ENCODE measurements at regions not wholly inside any gene's neighbourhood (a gene's known extent, or its start where the extent isn't known, plus 50 kb on each side); places are given as distances from the start of the nearest gene placed in this dataset.
A peak's percentile ranks its signal among the peaks of the same experiment; 100 is the strongest.
"Not testable (repeated sequence)": the region's sequence is repeated elsewhere in the genome, so short reads cannot be mapped to it uniquely, and the experiment has no call there.

- no peak for DNase-seq (ENCODE audit: low spot score)
Measured at GRCh38 chr3:59254433-59254832, 204.6 kb upstream of the CFAP20DC start.

DNA sequence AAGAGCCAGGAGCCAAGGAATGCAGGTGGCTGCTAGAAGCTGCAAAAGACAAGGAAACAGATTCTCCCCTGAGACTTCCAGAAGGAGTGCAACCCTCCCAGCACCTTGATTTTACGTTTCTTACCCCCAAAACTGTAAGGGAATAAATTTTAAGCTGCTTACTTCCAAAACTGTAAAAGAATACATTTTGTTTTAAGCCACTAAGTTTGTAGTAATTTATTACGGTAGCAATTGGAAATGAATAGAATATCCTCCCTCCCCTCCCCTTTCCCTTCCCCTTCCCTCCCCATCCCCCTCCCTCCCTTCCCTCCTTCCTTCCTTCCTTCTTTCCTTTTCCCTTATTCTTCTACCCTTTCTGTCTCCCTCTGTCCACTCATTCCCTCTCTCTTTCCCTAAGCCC, 203.7 kb upstream of the CFAP20DC start:
- no peak for DNase-seq (ENCODE audit: low spot score)

DNA sequence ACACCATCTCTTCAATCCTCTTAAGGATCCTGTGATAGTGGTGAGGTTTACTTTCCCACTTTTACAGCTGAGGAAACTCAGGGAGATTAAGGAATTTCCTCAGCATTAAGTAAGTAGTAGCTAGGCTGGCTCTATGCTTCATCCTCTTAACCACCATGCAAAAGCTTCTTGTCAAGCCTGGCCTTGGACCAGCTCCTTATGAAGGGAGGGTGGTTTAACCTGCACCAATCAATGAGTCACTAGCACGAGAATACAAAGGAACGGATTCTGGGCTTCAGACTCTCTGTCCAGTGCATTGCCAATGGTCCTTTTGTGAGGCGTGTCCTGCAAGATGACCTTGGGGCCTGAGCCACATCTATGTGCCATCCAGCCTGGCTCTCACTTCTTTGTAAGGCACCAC, 202.0 kb upstream of the CFAP20DC start:
- DNase-seq (ENCODE audit: low spot score): no peak

DNA sequence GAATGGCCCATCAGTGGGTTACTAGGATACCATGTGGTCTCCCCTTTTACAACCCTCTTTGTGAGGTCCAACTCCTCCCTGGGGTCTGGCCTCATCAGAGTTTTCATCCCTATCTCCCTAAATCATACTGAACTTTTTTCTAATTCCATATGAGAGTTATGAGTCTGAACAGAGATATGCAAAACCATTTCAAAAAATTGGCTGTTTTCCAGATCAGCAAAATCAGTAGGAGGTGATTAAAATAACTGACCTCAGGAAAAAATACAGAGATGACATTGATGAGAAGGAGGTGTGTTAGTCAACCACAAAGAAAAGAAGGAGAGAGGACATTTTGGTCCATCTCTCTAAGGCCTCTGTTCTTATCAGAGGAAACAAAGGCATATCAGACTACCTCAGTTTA, 200.8 kb upstream of the CFAP20DC start:
- DNase-seq (ENCODE audit: low spot score): no peak

DNA sequence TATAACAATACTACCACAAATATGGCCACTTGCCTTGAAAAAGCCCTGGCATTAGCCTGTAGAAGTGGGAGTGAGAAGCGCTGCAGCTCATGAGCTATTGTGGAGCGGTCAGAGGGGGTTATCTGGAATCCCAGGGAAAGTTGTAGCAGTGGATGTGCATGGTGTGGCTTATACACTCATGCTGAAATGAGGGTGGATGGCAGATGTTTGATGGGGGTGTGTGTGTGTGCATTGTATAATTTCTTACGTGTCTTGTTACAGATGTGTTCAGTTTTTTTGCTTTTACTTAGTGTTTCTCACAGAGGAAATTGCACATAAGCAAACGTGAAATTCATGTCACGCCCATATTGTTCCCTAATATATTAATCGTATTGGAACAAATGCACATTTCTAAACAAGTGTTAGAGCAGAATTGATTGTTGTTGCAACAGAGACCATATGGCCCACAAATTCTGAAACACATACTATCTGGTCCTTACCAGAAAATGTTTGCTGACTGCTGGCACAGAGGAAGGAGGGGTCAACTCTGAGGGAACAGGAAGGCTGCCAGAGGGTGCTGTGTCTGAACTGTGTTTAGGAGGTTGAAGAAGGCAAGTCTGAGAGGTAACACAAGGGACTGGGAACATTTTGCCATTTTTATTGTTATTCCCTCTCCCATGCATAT, 200.0 kb upstream of the CFAP20DC start:
- no peak for DNase-seq (ENCODE audit: low spot score)

DNA sequence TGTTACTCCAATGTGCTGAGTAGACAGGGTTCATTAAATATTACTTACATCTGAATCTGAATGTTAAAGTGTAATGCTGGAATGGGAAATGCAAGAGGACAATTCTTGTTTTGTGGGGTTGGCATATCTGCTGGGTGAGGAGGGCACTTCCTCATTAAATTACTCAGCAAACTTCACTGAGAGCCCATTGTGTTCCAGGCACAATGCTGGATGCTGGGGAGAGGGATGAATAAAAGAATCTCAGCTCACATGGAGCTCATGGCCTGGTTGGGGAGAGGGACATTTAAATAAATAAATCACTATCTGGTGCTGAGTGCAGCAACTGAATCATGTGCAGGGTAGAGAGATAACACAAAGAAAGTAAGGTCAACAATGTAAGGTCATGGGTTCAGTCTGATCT, 199.2 kb upstream of the CFAP20DC start:
- no peak for DNase-seq (ENCODE audit: low spot score)

DNA sequence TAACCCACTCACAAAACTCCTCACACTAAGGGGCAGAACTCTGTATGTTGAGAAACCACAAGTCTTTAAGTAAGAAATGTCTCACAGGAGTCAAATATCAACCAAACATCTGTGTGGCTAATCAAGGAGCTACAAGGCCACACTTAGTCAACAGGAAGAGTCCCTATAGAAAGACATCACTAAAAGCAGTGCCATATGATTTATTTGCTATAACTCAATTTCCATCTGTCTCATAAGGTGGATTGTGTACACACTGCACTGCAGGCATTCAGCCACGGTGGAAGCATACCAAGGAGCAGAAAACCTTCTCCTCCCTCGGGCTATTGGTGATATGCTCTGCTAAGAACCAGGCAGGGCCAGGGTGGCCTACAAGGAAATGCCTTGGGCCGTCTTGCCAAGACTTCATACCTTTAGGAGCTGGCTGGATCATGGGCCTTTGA, 197.6 kb upstream of the CFAP20DC start:
- no peak for DNase-seq (ENCODE audit: low spot score)

DNA sequence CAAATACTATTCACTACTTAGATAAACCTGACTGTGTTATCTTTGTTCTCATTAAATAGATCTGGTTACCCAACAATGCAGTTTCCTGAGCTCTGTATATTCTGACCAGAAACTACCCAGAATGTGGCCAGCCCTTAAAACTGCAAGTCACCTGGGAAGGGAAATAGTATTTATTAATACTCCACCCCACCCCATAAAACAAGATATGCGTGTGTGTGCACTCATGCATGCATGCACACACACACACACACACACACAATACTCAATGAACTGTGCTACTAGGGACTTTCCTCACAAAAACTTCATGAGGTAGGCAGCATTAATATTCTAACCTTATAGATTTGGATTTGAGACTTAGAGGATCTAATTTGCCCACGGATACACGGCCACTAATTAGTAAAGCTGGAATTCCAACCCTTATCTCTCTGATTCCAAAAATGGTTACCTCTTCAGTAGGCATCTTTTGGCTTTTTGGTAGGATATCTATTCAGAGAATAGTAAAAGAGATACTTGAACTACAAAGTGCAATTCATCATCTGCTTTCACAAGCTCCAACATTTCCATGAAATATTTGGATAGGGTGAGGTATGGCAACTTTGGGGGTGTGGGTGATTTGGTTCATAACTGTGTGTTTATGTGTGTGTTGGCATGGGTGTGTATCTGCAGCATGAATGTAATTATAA, 197.0 kb upstream of the CFAP20DC start:
- no peak for DNase-seq (ENCODE audit: low spot score)

GRCh38 chr3:59245859-59246501, 196.2 kb upstream of the CFAP20DC start:
- no peak for DNase-seq (ENCODE audit: low spot score)

- DNase-seq (ENCODE audit: low spot score): no peak
Measured at GRCh38 chr3:59245300-59245858, 195.6 kb upstream of the CFAP20DC start.

GRCh38 chr3:59244343-59244742, 194.5 kb upstream of the CFAP20DC start:
- no peak for DNase-seq (ENCODE audit: low spot score)

DNA sequence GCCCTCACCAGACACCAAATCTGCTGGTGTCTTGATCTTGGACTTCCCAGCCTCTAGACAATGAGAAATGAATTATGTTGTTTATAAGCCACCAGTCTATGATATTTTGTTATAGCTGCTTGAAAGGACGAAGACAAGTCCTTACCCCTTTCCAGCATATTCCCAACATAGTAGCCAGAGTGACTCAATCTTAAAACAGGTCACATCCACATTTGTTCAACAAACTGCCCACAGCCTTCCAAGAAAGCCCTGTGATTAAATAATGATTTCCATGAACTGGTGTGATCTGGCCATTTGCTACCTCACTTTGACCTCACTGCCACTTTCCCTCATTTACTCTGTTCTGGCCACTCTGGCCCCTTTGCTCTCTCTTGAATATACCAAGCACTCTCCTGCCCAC, 193.7 kb upstream of the CFAP20DC start:
- DNase-seq (ENCODE audit: low spot score): no peak

DNA sequence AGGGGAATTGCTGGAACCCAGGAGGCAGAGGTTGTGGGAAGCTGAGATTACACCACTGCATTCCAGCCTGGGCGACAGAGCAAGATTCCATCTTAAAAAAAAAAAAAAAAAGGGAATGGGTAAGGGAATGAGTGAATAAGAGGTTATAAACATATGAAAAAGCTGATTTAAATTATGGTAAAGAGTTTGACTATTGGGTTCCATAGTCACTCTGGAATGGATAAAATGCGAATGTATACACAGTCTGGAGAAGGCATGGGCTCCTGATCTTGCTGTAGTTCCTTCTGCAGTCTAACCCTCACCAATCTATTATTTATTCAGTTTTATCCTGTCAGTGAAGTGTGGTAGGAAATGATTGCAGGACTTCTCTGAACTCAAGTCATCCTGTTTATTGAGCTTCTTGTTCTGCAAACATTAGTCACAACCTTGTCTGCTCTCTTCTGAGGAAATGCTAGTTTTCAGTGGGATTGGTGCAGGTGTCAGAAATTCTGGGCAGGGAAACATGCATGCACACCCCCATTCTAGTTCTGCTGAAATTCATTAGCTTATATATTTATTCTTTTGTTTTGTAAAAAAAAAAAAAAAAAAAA, 190.9 kb upstream of the CFAP20DC start:
- DNase-seq (ENCODE audit: low spot score): no peak

DNA sequence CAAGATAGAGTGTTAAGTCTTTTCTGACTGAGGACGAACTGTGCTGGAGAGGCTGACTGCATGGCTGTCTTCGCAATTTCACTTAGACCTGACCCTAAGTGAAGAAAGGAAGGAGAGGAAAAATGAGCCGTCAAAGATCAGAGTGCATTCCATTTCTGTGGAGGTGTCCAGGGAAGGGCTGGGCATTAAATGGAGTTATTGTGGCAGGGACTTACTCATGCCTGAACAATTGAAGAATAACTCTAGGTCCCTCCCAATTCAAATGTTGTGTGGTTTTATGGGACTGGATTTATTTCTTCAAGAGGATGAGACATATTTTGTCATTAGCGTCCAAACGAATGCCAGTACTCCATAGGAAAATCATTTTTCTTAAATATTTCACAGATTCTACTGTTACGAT, 187.3 kb upstream of the CFAP20DC start:
- no peak for DNase-seq (ENCODE audit: low spot score)

GRCh38 chr3:59235634-59236012, 185.8 kb upstream of the CFAP20DC start:
- no peak for DNase-seq (ENCODE audit: low spot score)

DNA sequence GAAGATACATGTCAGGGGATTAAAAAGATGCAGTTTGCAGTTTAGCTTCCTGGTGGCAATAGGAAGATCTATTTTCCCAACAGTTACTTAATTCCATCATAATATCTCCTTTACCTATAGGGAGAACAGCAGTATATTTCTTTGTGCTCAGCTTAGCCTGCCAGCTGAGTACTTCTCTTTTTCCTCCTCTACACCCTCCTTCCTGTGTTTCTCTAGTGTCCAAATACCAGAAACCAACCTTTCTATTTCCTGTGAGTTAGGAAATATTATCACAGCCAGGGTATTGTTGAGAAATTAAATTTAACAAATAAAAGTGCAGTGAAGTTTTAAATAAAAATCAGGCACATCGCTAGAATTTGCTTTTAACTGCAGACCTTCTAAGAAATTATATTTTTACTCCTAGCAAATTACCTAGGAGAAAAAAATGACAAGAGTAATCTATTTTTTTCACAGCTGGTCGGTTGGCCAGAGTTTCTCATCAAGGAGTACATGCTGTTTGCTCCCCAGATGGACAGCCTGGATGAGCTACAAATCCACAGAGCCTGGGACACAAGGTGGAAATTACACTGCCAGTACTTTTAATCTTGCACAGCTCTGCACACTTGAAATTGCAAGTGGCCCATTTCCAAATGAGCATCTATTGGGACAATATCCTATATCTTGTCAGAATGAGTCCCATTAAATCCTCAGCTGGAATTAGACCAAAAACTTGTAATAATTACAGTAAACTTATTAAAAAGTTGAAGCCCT, 185.2 kb upstream of the CFAP20DC start:
- DNase-seq (ENCODE audit: low spot score): no peak

- DNase-seq (ENCODE audit: low spot score): not testable (repeated sequence)
Measured at GRCh38 chr3:59230379-59230778, 180.6 kb upstream of the CFAP20DC start.

- DNase-seq (ENCODE audit: low spot score): no peak
Measured at GRCh38 chr3:59213860-59214259, 164.0 kb upstream of the CFAP20DC start.

DNA sequence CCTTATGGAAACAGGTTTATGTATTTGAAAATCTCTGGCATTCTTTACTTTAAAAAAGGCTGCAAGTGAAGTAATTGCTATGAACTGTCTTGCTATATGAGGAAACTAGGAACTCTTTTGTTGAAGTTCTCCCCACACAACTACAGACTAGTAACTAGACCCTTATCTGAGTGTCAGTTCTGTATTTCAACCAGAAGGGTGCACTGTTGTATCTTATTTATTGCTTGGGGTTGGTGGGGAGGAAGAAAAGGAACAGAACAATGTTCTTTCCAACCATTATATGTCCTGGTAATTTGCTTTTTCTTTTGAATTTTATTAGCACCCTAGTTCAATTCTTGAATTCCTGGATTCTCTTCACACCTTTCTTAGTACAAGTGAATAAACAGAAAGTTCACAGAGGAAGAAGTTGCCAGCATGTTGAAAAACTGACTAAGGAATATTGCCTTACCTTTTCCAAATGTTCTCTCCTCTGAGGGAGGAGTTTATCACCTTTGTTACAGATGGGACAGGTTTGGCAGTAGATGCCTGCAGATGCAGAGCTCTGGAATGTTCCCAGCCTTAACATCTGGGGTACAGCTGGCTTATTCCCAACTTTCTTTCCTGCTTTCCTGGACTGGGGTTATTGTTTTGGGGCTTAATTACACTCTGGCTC, 162.4 kb upstream of the CFAP20DC start:
- DNase-seq (ENCODE audit: low spot score): peak; percentile 53

DNA sequence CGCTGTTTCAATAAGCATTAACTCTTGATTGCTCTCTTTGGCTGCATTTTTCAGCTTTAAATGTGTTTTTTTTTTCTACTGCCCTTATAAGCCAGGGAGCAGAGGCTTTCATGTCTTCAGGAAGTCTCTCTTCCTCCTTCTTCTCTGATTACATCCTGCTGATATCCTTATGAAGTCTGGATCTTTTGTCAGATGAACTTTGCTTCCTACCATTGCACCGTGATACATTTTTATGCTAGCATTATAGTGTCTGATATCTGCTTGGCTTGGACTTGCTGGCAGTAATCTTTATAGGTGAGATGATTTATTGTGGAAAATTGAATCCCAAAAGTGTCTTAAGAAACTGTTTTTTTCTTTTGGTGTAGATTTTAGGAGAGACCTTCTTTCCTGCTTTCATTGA, 160.4 kb upstream of the CFAP20DC start:
- no peak for DNase-seq (ENCODE audit: low spot score)

- no peak for DNase-seq (ENCODE audit: low spot score)
Measured at GRCh38 chr3:59192473-59192872, 142.6 kb upstream of the CFAP20DC start.

- no peak for DNase-seq (ENCODE audit: low spot score)
Measured at GRCh38 chr3:59191651-59192050, 141.8 kb upstream of the CFAP20DC start.
